OCI-LY3 (cell line): ENCODE measurements at regions not wholly inside any gene's neighbourhood (a gene's known extent, or its start where the extent isn't known, plus 50 kb on each side); places are given as distances from the start of the nearest gene placed in this dataset.

Experiments used
- H2AFZ ChIP-seq: fragments of 200-600, 300-600 bp; shearing (Covaris generic); 2 replicates; pipeline ENCODE4 v1.6.0; 2014; ENCODE audit warnings: antibody characterized with exemption, low read depth, low read length
- H3K27ac ChIP-seq: fragments of 200-600, 300-600 bp; sonication (generic); 2 replicates; pipeline ENCODE4 v1.5.1; 2014; ENCODE audit warnings: mild to moderate bottlenecking, low read length, moderate library complexity, mixed read lengths
- H3K27me3 ChIP-seq: fragments of 200-600, 300-600 bp; sonication (generic); 2 replicates; pipeline ENCODE4 v1.6.1; 2014; ENCODE audit warnings: low read depth, low read length, mixed read lengths
- H3K36me3 ChIP-seq: fragments of 200-600, 300-600 bp; sonication (generic); replicated peaks from 2 replicates; pipeline ENCODE3; 2014; ENCODE audit warnings: low read depth, low read length, mixed read lengths
- H3K4me1 ChIP-seq: fragments of 300-600, 200-600 bp; sonication (generic); 2 replicates; pipeline ENCODE4 v1.6.1; 2014; ENCODE audit warnings: low read length, mixed read lengths
- H3K4me2 ChIP-seq: fragments of 200-600, 300-600 bp; sonication (generic); 2 replicates; pipeline ENCODE4 v1.6.1; 2014; ENCODE audit warnings: low read length, mixed read lengths
- H3K4me3 ChIP-seq: fragments of 300-600, 200-600 bp; sonication (generic); 2 replicates; pipeline ENCODE4 v1.5.1; 2014; ENCODE audit warnings: antibody characterized with exemption, mild to moderate bottlenecking, low read length, moderate library complexity
- H3K79me2 ChIP-seq: fragments of 300-600, 200-600 bp; shearing (Covaris generic); 2 replicates; pipeline ENCODE4 v1.6.1; 2014; ENCODE audit warnings: mild to moderate bottlenecking, low read length, mixed read lengths
- H3K9ac ChIP-seq: fragments of 300-600, 200-600 bp; shearing (Covaris generic); 2 replicates; pipeline ENCODE4 v1.6.0; 2014; ENCODE audit warnings: mild to moderate bottlenecking, low read length, moderate library complexity
- H3K9me3 ChIP-seq: fragments of 200-600, 300-600 bp; shearing (Covaris generic); 2 replicates; pipeline ENCODE4 v1.6.1; 2014; ENCODE audit warnings: low read length, mixed read lengths; ENCODE audit not compliant: insufficient read depth
- H4K20me1 ChIP-seq: fragments of 200-600, 300-600 bp; sonication (generic); 2 replicates; pipeline ENCODE4 v1.6.1; 2016; ENCODE audit warnings: low read length, mixed read lengths; ENCODE audit not compliant: insufficient read depth
- CTCF ChIP-seq: fragments of 200-600, 300-600 bp; sonication (generic); IDR thresholded peaks from 2 replicates; pipeline ENCODE4 v1.5.1; 2014; ENCODE audit warnings: antibody characterized with exemption, low read length, low read depth
- EZH2phosphoT487 ChIP-seq: fragments of 200-600 bp; shearing (Covaris generic); IDR thresholded peaks from 2 replicates; pipeline ENCODE4 v1.6.1; 2018; ENCODE audit warnings: antibody characterized with exemption, mixed run types, low read depth

GRCh38 chr5:167317884-167318283 lies 973.6 kb upstream of the WWC1 start:
- TF ChIP-seq CTCF (no peak), EZH2phosphoT487 (no peak)
- no peak overlapping the region for H3K9ac ChIP-seq
- H3K4me3 ChIP-seq, result no peak overlapping the region
- H3K27ac ChIP-seq, result no peak overlapping the region
- no peaks in the 10 kb centered on the region for H4K20me1 ChIP-seq
- no peaks in the 10 kb centered on the region for H3K36me3 ChIP-seq
- no peak overlapping the region for H2AFZ ChIP-seq
- no peaks in the 10 kb centered on the region for H3K4me1 ChIP-seq
- no peaks in the 10 kb centered on the region for H3K27me3 ChIP-seq
- no peaks in the 10 kb centered on the region for H3K79me2 ChIP-seq
- no peak overlapping the region for H3K4me2 ChIP-seq
- H3K9me3 ChIP-seq, result no peaks in the 10 kb centered on the region

- Histone ChIP-seq H3K27ac (no peak overlapping the region), H3K27me3 (no peaks in the 10 kb centered on the region), H3K4me2 (no peak overlapping the region), H3K4me3 (no peak overlapping the region), H3K9ac (no peak overlapping the region), H4K20me1 (no peaks in the 10 kb centered on the region), H3K36me3 (no peaks in the 10 kb centered on the region), H3K9me3 (no peaks in the 10 kb centered on the region), H2AFZ (no peak overlapping the region), H3K4me1 (no peaks in the 10 kb centered on the region), H3K79me2 (no peaks in the 10 kb centered on the region)
- no peak for TF ChIP-seq EZH2phosphoT487
- no peak for TF ChIP-seq CTCF
These were observed 972.2 kb upstream of the WWC1 start for GRCh38 chr5:167319243-167319642.

GRCh38 chr5:167320019-167320418 lies 971.4 kb upstream of the WWC1 start:
- H3K9ac ChIP-seq, result no peak overlapping the region
- no peak overlapping the region for H3K4me3 ChIP-seq
- H3K79me2 ChIP-seq, result no peaks in the 10 kb centered on the region
- H3K36me3 ChIP-seq, result no peaks in the 10 kb centered on the region
- H3K4me2 ChIP-seq, result no peak overlapping the region
- no peaks in the 10 kb centered on the region for H3K27me3 ChIP-seq
- H3K27ac ChIP-seq, result no peak overlapping the region
- H3K4me1 ChIP-seq, result no peaks in the 10 kb centered on the region
- H2AFZ ChIP-seq, result no peak overlapping the region
- TF ChIP-seq CTCF (no peak), EZH2phosphoT487 (no peak)
- H3K9me3 ChIP-seq, result no peaks in the 10 kb centered on the region
- no peaks in the 10 kb centered on the region for H4K20me1 ChIP-seq

- H3K4me1 ChIP-seq, result no peaks in the 10 kb centered on the region
- H3K79me2 ChIP-seq, result no peaks in the 10 kb centered on the region
- H3K27ac ChIP-seq, result no peak overlapping the region
- H2AFZ ChIP-seq, result no peak overlapping the region
- no peak overlapping the region for H3K4me2 ChIP-seq
- H3K27me3 ChIP-seq, result no peaks in the 10 kb centered on the region
- H4K20me1 ChIP-seq, result no peaks in the 10 kb centered on the region
- H3K9me3 ChIP-seq, result no peaks in the 10 kb centered on the region
- no peak for TF ChIP-seq EZH2phosphoT487
- no peak for TF ChIP-seq CTCF
- no peak overlapping the region for H3K4me3 ChIP-seq
- H3K9ac ChIP-seq, result no peak overlapping the region
- no peaks in the 10 kb centered on the region for H3K36me3 ChIP-seq
These were observed 959.1 kb upstream of the WWC1 start for GRCh38 chr5:167332309-167332708.
